Activated CD4-positive, alpha-beta T cell treated with anti-CD3 and anti-CD28 coated beads for 24 hours (primary cell): ENCODE measurements at regions not wholly inside any gene's neighbourhood (a gene's known extent, or its start where the extent isn't known, plus 50 kb on each side); places are given as distances from the start of the nearest gene placed in this dataset.
"Not testable (repeated sequence)": the region's sequence is repeated elsewhere in the genome, so short reads cannot be mapped to it uniquely, and the experiment has no call there.

Experiments used
- DNase-seq, 2 donors: peaks; one replicate each; pipeline ENCODE4 v3.0.0-alpha.2; 2020; ENCODE audit warnings: low read depth in 2 of 2

DNA sequence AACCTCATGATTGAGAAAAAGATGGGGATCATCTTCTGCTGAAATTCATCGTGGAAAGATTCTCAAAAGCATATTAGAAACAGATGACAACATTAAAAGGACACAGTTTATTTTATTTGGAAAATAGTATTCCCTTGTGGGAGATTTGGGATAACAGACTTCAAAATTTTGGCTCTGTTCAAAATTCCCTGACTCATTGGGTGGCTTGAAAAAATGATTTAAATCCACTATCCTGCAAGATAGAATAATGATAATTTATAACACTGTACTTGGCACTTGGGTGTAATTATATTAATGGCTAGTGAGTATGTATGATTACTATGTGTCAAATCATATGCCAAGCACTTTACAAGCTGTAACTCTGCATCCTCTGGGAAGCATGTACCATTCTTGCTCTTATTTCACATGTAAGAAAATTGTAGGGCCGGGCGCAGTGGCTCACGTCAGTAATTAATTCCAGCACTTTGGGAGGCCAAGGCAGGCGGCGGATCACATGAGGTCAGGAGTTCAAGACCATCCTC is 128.8 kb downstream of the LMNTD1 start:
- DNase-seq: no peak

DNA sequence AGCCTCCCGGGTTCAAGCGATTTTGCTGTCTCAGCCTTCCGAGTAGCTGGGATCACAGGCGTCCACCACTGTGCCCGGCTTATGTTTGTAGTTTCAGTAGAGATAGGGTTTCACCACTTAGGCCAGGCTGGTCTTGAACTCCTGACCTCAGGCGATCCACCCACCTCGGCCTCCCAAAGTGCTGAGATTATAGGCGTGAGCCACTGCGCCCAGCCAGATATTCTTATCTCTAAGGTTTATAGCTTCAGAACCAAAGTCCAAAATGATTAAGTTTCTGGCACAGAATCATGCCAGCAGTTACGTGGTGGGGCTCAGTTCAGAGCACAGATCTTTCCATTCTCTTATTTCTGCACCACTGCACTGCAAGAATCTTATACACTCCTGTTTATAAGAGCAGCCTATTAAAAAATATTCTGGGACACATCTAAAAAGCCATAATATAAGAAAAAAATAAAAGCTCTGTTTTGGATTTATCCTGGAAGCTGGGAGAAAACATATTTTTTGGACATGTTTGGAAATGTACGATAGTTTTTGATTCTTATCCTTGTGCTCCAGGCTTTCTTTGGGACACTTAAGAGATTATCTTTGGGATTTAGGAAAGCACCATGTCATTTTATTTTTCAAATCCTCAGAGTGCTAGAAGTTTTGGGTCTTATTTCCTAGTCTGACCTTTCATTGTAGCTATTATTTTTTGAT is 129.6 kb downstream of the LMNTD1 start:
- DNase-seq: no peak

DNA sequence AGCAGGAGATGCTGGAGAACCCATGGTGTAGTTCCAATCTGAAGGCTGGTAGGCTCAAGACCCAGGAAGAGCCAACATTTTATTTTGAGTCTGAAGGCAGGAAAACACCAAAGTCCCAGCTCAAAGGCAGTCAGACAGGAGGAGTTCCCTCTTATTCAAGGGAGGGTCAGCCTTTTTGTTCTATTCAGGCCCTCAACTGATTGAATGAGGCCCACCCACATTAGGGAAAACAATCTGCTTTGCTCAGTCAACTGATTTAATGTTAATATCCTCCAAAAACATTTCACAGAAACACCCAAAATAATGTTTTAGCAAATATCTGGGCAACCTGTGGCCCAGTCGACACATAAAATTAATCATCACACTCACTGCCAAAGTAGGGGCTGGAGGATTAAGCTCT is 130.8 kb downstream of the LMNTD1 start:
- no peak for DNase-seq

DNA sequence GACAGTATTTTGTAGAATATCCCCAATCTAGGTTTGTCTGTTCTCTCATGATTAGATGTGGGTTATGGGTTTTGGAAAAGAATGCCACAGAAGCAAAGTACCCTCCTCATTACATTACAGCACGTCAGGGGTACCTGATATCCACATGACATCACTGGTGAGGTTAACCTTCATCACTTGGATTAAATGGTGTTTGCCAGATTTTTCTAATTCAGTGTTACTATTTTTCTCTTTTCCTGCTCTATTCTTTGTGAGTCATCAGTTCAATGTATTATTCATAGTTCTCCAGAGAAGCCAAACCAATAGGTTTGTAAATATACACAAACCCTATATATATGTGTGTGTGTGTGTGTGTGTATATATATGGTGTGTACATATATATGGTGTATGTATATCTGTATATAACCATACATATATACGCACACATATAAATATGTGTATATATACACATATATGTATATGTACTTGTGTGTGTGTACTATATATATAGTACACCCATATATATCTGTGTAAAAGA is 131.4 kb downstream of the LMNTD1 start:
- DNase-seq: no peak

DNA sequence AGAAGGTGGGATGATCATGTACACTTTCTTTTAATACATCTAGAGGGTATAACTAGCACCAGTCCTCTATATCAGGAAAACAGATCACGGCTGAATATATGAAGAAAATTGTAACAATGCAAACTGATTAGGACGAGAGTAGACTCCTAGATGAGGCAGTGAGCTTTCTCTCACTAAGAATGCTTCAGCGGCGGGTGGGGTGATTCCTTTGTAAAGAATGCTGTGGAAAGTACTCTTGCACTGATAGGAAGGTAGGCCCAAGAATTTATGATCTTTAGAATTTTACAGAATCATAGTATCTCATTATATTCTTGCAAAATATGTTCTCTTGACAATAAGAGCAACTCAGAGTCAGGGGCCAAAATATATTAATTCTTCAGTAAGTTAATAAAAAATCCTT is 133.0 kb downstream of the LMNTD1 start:
- no peak for DNase-seq

DNA sequence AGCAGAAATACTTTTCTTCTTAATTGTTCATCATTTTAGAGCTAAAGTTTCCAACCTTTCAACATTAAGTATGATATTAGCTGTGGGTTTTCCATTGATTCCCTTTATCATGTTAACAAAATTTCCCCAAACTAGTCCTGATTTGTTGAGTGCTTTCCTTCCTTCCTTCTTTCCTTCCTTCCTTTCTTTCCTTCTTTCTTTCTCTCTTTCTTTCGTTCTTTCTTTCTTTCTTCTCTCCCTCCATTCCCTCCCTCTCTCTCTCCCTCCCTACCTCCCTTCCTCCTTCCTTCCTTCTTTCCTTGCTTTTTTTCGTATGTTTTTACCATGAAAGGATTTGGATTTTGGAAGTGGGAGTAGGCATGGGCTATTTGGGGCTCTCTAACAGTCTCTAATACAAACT is 133.5 kb downstream of the LMNTD1 start:
- no peak for DNase-seq

DNA sequence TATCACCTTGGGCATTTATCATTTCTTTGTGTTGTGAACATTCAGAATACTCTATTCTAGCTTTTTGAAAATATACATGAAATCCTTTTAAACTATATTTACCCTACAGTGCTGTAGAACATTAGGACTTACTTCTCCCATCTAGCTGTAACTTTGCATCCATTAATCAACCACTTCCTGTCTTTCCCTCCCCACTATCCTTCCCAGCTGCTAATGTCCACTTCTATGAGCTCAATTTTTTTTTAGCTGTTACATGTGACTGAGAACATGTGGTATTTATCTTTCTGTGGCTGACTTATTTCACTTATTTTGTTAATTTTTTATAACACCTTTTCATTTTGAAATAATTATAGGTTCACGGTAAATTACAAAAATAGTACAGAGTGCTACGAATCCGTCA is 136.0 kb downstream of the LMNTD1 start:
- no peak for DNase-seq

DNA sequence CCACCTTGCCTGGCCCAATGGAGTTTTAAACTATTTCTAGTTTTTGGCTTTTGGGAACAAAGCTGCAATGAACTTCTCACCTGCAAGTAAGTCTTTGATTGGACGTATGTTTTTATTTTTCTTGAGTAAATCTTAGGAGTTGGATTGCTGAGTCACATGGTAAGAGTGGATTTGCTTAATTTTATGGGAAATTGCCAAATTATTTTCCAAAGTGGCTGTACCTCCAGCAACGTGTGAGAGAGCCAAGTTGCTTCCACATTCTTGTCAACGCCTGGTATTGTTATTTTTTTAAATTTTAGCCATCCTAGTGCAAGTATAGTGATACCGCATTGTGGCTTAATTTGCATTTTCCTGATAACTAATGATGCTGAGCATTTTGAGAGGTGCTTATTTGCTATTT is 136.6 kb downstream of the LMNTD1 start:
- no peak for DNase-seq

DNA sequence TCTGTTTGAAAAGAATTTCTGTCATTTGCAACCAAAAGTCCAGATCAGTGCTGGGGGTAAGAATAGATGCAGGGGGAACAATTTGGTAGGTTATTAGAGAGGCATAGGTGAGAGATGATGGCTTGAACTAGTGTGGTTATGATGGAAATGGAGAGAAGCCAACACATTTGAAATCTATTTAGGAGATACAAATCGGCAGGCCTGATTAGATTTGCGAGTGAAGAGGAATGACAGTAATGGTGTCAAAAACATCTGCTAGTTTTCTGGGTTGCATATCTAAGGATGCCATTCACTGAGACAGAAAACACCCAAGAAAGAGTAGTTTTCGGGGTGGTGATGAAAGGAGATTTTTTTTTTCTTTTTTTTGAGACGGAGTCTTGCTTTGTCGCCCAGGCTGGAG is 138.1 kb downstream of the LMNTD1 start:
- DNase-seq: no peak

DNA sequence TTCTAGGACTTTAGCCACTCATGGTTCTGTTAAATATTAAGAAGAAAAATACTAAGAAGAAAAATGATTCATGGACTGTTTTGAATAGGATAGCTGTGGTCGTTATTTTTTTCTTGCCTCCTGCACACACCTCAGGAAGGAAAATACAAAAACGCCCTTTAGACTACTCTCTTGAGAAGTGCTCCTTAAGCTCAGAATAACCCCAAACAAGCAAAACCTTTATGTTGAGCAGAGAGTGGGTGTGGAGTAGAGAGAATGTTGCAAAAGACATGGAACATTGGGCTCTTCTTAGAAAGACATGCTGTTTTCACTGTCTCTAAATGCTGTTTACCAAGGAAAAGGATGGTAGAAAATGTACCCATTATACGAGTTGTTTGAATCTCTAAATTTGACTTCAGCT is 140.3 kb downstream of the LMNTD1 start:
- DNase-seq: no peak

DNA sequence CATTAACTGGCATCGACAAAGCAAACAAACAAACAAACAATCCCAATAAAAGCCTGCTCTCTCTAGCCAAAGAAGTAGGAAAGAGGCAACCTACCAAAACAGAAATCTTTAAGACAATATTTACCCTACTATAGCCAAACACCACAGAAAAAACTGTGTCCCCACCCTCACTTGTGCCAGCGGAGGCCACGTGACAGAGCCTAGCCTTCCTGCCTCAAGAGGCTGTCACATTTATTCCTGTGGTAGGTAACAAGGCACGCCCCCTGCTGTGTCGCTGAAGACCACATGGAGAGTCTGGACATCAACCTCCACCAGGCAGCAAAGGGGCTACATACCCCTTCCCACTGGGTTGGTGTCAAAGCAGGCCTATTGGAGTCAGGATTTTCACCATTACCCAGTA is 148.1 kb downstream of the LMNTD1 start:
- DNase-seq: no peak

DNA sequence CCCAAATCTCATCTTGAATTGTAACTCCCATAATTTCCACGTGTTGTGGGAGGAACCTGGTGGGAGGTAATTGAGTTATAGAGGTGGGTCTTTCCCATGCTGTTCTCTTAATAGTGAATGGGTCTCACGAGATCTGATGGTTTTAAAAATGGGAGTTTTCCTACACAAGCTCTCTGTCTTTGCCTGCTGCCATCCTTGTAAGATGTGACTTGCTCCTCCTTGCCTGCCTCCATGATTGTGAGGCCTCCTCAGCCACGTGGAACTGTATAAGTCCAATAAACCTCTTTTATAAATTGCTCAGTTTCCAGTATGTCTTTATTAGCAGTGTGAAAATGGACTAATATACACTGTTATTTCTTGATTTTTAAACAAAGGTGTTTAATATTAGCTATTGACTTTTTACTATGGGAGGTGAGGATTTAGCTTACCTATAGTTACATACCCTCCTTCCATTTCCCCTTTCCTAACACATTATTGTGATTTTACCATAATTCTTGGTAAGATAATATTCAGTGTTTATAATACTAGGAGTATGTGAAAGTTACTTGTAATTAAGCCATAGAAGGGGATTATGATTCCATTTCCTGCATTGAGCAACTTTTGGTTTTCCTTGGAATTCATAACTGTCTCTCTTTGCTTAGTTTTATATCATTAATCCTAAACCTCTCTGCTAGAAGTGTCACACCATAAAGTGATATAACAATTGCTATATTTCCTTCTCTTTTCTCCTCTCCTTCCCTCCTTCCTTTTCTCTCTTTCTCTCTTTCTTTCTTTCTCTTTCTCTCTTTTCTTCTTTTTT is 151.0 kb upstream of the KRAS start:
- no peak for DNase-seq

DNA sequence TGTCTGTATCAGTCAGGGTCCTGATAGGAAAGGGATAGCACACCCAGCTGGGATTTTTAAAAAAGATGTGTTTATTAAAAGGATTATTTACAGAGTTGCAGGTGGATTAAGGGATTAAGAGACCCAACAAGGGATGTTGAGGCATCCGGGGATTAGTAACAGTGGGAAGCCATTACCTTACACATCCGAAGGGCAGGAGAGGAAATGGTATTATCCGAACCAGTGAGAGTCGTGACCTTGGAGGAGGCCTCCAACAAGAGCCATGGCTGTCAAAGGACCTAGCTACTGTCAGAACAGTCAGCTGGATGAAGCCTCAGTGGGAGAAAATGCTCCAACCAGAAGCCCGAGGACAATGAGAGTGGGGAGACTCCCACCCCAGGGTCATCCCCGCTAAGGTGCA is 146.3 kb upstream of the KRAS start:
- no peak for DNase-seq

DNA sequence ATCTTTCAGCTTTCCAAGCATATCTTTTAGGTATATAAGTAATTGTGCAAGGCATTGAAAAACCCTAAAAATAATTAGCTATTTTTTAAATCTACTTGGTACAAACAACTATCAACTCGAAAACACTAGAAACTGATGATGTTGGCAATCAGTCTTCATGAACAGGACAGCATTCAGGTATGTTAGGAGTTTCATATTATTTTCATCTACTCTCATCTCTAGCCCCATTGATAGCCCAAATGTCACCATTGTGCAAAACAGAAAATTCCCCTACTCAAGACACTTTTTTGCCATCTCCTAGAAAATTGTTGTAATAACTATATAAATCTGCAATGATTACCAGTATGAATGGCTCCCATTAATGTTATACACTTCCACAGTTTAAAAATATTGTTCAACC is 144.5 kb upstream of the KRAS start:
- no peak for DNase-seq

DNA sequence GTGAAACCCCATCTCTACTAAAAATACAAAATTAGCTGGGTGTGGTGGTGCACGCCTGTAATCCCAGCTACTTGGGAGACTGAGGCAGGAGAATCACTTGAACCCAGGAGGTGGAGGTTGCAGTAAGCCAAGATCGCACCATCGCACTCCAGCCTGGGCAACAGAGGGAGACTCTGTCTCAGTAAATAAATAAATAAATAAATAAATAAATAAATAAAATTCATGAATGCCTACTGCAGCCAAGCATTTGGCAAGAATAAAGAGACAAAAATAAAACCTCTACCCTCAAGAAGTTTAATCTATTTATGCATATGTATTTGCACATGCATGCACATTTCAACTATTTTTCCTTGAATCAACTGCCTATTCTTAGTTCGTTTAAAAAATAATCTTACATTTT is 144.0 kb upstream of the KRAS start:
- DNase-seq: not testable (repeated sequence)

DNA sequence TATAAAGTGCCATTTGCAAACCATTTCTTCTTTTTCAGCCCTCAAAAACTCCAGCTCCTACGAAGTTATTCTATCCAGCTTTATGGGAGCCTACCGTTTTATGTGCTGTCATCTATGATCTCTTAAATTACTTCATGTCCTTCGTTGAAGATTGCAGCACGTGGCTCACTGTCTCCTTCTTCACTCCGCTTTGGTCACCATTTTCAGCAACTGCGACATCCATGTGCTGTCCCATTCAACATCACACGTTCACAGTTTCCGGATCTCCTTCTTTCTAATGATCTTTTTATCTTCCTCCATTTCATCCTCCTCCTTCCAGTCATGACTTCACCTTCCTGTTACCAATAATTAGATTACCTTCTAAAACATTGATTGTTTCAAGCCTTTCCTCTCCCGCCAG is 143.3 kb upstream of the KRAS start:
- no peak for DNase-seq

DNA sequence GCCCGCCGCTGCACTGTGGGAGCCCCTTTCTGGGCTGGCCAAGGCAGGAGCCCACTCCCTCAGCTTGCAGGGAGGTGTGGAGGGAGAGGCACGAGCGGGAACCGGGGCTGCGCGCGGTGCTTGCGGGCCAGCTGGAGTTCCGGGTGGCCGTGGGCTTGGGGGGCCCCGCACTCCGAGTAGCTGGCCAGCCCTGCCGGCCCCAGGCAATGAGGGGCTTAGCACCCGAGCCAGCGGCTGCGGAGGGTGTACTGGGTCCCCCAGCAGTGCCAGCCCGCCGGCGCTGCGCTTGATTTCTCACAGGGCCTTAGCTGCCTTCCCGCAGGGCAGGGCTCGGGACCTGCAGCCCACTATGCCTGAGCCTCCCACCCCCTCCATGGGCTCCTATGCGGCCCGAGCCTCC is 140.6 kb upstream of the KRAS start:
- not testable (repeated sequence) for DNase-seq

DNA sequence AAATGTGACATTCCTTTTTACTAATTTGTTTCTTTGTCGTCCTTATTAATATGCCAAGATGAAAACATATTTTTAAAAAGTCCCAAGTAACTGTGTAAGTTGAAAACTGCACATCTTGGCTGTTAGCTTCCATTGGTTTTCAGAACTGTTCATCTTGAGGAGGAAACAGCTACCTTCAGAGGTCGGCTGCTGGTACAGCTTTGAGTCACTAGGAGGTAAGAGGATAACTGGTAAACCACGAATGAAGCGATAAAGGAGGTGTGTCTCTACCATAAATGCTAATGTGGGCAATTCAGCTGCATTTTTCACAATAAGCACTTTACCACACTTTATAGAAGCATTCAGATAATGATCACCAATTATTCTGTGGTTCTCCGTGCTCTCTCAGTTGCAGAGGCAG is 137.5 kb upstream of the KRAS start:
- peak in 1 of 2 donors; percentile 15 for DNase-seq

DNA sequence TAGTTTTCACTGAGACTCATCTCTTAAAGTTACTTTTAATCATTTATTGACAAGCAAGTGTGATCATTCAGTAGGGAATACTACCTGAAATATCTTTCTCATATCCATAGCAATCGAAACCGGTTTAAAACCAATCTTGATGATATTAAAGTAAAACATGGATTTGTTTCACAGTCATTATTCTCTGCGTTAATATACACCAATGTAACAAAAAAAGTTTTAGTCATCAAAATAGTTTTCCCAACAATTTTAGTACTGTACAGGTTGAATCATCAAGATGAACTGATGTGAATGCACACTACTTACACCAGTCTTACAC is 137.0 kb upstream of the KRAS start:
- DNase-seq: no peak

DNA sequence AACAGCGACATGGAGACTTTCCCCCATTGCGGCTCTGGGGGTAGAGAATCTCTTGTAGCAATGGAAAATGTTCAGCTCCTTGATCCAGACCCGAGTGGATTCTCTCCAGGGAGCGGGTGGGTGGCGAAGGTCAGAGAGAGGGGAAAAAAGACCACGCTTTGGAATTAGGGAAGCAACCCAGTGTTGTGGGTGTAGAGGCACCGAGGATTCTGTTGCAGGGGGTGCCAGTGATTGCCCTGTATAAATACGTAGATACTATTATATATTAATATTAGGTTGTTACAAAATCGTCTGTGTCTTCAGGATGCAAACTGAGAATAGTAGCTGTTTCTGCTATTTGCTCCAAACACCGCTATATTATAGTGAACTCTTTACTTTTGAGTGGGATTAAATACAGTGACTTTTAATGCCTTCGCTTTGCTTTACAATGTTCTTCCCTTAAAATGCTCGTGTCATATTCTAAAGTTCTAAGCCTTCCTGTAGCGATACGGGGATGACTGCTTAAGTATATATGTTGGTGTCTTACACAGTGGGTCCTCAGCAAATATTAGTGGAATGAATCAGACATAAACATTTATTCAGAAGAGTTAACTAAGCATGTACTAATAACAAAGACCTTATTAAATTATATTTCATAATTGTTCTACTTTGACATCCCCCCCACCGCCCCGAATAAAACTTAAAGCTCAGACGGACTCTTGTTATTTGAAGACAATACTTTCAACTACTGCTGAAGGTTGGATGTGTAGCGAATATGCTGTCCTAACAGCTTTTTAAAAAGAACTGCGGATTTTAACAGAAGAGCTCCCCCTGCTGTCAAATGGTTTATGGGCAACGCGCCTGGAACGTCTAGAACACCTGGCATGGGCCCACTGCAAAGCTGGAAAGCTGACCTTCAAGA is 136.4 kb upstream of the KRAS start:
- peak; percentile 49 to 73 for DNase-seq

DNA sequence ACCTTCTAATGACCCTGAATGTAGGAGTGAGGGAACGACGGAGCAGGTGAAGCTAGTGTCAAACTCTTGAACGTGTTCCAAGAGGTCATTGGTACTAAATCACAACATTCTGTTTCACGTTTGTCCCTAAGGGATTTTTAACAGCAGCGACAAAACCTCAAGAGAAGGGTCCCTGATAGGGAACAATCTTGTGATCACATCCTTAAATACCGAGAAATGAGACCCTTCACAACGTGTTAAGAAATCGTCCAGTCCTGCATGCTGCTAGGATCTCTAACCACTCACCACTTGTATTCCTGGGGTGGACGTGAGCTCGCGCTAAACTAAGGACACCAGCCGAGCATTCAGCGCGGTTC is 134.1 kb upstream of the KRAS start:
- DNase-seq: no peak
